Mesenchymal stem cell (in vitro differentiated cells and primary cell): ENCODE measurements at regions not wholly inside any gene's neighbourhood (a gene's known extent, or its start where the extent isn't known, plus 50 kb on each side); places are given as distances from the start of the nearest gene placed in this dataset.

Source experiments
- DNase-seq: peaks from one replicate; pipeline ENCODE4 v3.0.0-alpha.2; 2013
- H2AFZ ChIP-seq: one replicate; pipeline ENCODE4 v1.6.1; 2013; ENCODE audit warnings: low read depth, mild to moderate bottlenecking, control low read depth, inconsistent platforms, low read length, moderate library complexity
- H2AK5ac ChIP-seq: 2 replicates; pipeline ENCODE4 v1.6.1; 2013; ENCODE audit warnings: low read length, moderate library complexity, mild to moderate bottlenecking, inconsistent platforms; ENCODE audit not compliant: severe bottlenecking
- H2BK120ac ChIP-seq: one replicate; pipeline ENCODE4 v1.6.1; 2013; ENCODE audit warnings: low read depth, mild to moderate bottlenecking, inconsistent platforms, low read length, moderate library complexity
- H2BK12ac ChIP-seq, 2 experiments: one replicate each; pipeline ENCODE4 v1.6.1; 2013; ENCODE audit warnings: inconsistent platforms in 2 of 2, low read length in 2 of 2, mild to moderate bottlenecking in 2 of 2, moderate library complexity in 2 of 2, control low read depth in 1 of 2
- H2BK15ac ChIP-seq: one replicate; pipeline ENCODE4 v1.6.1; 2013; ENCODE audit warnings: mild to moderate bottlenecking, low read depth, inconsistent platforms; ENCODE audit not compliant: poor library complexity, severe bottlenecking
- H2BK5ac ChIP-seq: 2 replicates; pipeline ENCODE4 v1.6.1; 2013; ENCODE audit warnings: low read depth, mild to moderate bottlenecking, low read length, control low read depth, inconsistent platforms; ENCODE audit not compliant: poor library complexity, severe bottlenecking
- H3K14ac ChIP-seq, 2 experiments: one replicate each; pipeline ENCODE4 v1.6.1; 2013; ENCODE audit warnings: inconsistent platforms in 2 of 2, low read length in 2 of 2, control low read depth in 1 of 2, mild to moderate bottlenecking in 1 of 2, moderate library complexity in 1 of 2
- H3K18ac ChIP-seq, 2 experiments: one replicate each; pipeline ENCODE4 v1.6.1; 2013; ENCODE audit warnings: inconsistent platforms in 2 of 2, low read length in 2 of 2, control low read depth in 1 of 2, low read depth in 1 of 2, mild to moderate bottlenecking in 1 of 2
- H3K23ac ChIP-seq, 2 experiments: one replicate each; pipeline ENCODE4 v1.6.1; 2013; ENCODE audit warnings: inconsistent platforms in 2 of 2, low read length in 2 of 2, mild to moderate bottlenecking in 2 of 2, moderate library complexity in 2 of 2, control low read depth in 1 of 2
- H3K27ac ChIP-seq: 2 replicates; pipeline ENCODE4 v1.5.1; 2013; ENCODE audit warnings: mild to moderate bottlenecking, moderate library complexity, low read length, control low read depth, inconsistent platforms; ENCODE audit not compliant: poor library complexity, severe bottlenecking
- H3K27me3 ChIP-seq, 2 experiments: 2 replicates each; pipeline versions ENCODE4 v1.6.1 to v1.7.0; 2013; ENCODE audit warnings: low read length in 2 of 2, mild to moderate bottlenecking in 2 of 2, moderate library complexity in 2 of 2, control low read depth in 1 of 2, inconsistent platforms in 1 of 2; ENCODE audit not compliant: control insufficient read depth in 1 of 2, insufficient read depth in 1 of 2
- H3K36me3 ChIP-seq, 2 experiments: 2 replicates each; pipeline versions ENCODE4 v1.6.1 to v1.7.0; 2013; ENCODE audit warnings: low read length in 2 of 2, control low read depth in 1 of 2, inconsistent platforms in 1 of 2, low read depth in 1 of 2, mild to moderate bottlenecking in 1 of 2; ENCODE audit not compliant: insufficient read depth in 2 of 2, control insufficient read depth in 1 of 2
- H3K4ac ChIP-seq, 2 experiments: one replicate each; pipeline ENCODE4 v1.6.1; 2013; ENCODE audit warnings: inconsistent platforms in 2 of 2, low read length in 2 of 2, mild to moderate bottlenecking in 2 of 2, moderate library complexity in 2 of 2, control low read depth in 1 of 2, low read depth in 1 of 2
- H3K4me1 ChIP-seq: 2 replicates; pipeline ENCODE4 v1.6.1; 2013; ENCODE audit warnings: low read depth, low read length, control low read depth; ENCODE audit not compliant: control insufficient read depth, insufficient read depth
- H3K4me2 ChIP-seq: 2 replicates; pipeline ENCODE4 v1.6.1; 2013; ENCODE audit warnings: low read length, mild to moderate bottlenecking, inconsistent platforms; ENCODE audit not compliant: poor library complexity, severe bottlenecking
- H3K4me3 ChIP-seq, 2 experiments: 2 replicates each; pipeline versions ENCODE4 v1.5.1 to v1.7.0; 2013; ENCODE audit warnings: low read length in 2 of 2, mild to moderate bottlenecking in 2 of 2, control low read depth in 1 of 2, low read depth in 1 of 2; ENCODE audit not compliant: insufficient read depth in 1 of 2
- H3K79me1 ChIP-seq: replicated peaks from 2 replicates; pipeline ENCODE4 v1.6.1; 2013; ENCODE audit warnings: mild to moderate bottlenecking, control low read depth, low read length, inconsistent platforms; ENCODE audit not compliant: poor library complexity, severe bottlenecking
- H3K9ac ChIP-seq: 2 replicates; pipeline ENCODE4 v1.7.0; 2013; ENCODE audit warnings: mild to moderate bottlenecking, low read length, moderate library complexity
- H3K9me3 ChIP-seq: 2 replicates; pipeline ENCODE4 v1.7.0; 2013; ENCODE audit warnings: mild to moderate bottlenecking, low read length; ENCODE audit not compliant: control insufficient read depth
- H4K8ac ChIP-seq: one replicate; pipeline ENCODE4 v1.6.1; 2013; ENCODE audit warnings: inconsistent platforms, mild to moderate bottlenecking, low read length, moderate library complexity
- H4K91ac ChIP-seq: one replicate; pipeline ENCODE4 v1.6.1; 2013; ENCODE audit warnings: mild to moderate bottlenecking, low read length, inconsistent platforms
- WGBS: methylation state at CpG from one replicate; pipeline ENCODE4 v1.1.7; 2013; ENCODE audit warnings: mixed read lengths; 5-methylcytosine and 5-hydroxymethylcytosine counted together

GRCh38 chr2:236946871-236947270, 138.8 kb upstream of the COPS8 start:
- H3K27ac ChIP-seq: no peak overlapping the region
- H3K4me1 ChIP-seq: no peaks in the 10 kb centered on the region
- no peak overlapping the region for H2AFZ ChIP-seq

GRCh38 chr2:236947294-236947693, 138.4 kb upstream of the COPS8 start:
- peak; percentile 28 for DNase-seq
- Histone ChIP-seq H3K23ac (no peak overlapping the region), H3K27me3 (no peaks in the 10 kb centered on the region), H4K91ac (no peak overlapping the region), H2BK5ac (no peak overlapping the region), H3K79me1 (no peaks in the 10 kb centered on the region), H3K18ac (peak overlapping the region; percentile 67 to 69), H3K14ac (no peak overlapping the region), H2AK5ac (no peak overlapping the region), H2BK15ac (no peak overlapping the region), H2AFZ (no peak overlapping the region), H3K36me3 (no peaks in the 10 kb centered on the region), H2BK12ac (peak overlapping the region; percentile 8 to 90), H2BK120ac (peak overlapping the region; percentile 11), H3K9me3 (no peaks in the 10 kb centered on the region), H3K4me3 (no peak overlapping the region), H3K27ac (no peak overlapping the region), H3K9ac (peak overlapping the region; percentile 34), H3K4me1 (no peaks in the 10 kb centered on the region), H3K4me2 (no peak overlapping the region), H4K8ac (no peak overlapping the region), H3K4ac (peak overlapping the region; percentile 20 to 71)
- WGBS: 58% methylated on average over 3 of the region's 3 CpGs

More at GRCh38 chr2:236946871-236947270, 138.8 kb upstream of the COPS8 start:
- Histone ChIP-seq H2BK15ac (no peak overlapping the region), H3K4me3 (no peak overlapping the region), H4K8ac (peak overlapping the region; percentile 81), H2BK120ac (peak overlapping the region; percentile 8), H3K4ac (no peak overlapping the region), H2BK12ac (no peak overlapping the region), H4K91ac (no peak overlapping the region), H3K27me3 (no peaks in the 10 kb centered on the region), H3K79me1 (no peaks in the 10 kb centered on the region), H3K18ac (peak overlapping the region; percentile 67 to 69), H3K9ac (peak overlapping the region; percentile 34), H2BK5ac (no peak overlapping the region), H3K9me3 (no peaks in the 10 kb centered on the region), H3K14ac (no peak overlapping the region), H2AK5ac (no peak overlapping the region), H3K4me2 (no peak overlapping the region), H3K36me3 (no peaks in the 10 kb centered on the region), H3K23ac (no peak overlapping the region)
- 8% methylated on average over 3 of the region's 4 CpGs for WGBS
- peak; percentile 81 for DNase-seq

- DNase-seq: no peak
- Histone ChIP-seq H3K4me3 (no peak overlapping the region), H4K8ac (no peak overlapping the region), H2BK120ac (peak overlapping the region; percentile 22), H2AFZ (no peak overlapping the region), H3K4me2 (no peak overlapping the region), H3K27me3 (no peaks in the 10 kb centered on the region), H3K23ac (no peak overlapping the region), H2BK15ac (no peak overlapping the region), H3K27ac (no peak overlapping the region), H3K14ac (no peak overlapping the region), H3K9me3 (no peaks in the 10 kb centered on the region), H3K4ac (peak overlapping the region in 1 of 2 experiments; percentile 32), H3K79me1 (no peaks in the 10 kb centered on the region), H2BK5ac (no peak overlapping the region), H3K9ac (peak overlapping the region; percentile 34), H2AK5ac (no peak overlapping the region), H2BK12ac (peak overlapping the region; percentile 29 to 82), H3K18ac (peak overlapping the region in 1 of 2 experiments; percentile 23), H3K36me3 (no peaks in the 10 kb centered on the region), H3K4me1 (no peaks in the 10 kb centered on the region), H4K91ac (peak overlapping the region; percentile 60)
- 98% methylated on average over 9 of the region's 9 CpGs for WGBS
These were observed 137.8 kb upstream of the COPS8 start for GRCh38 chr2:236947896-236948295.

GRCh38 chr2:236949089-236949905, 136.4 kb upstream of the COPS8 start:
- no peak overlapping the region for H2AK5ac ChIP-seq
- peaks cover 0 to 3% of the 10 kb centered on the region in 2 experiments for H3K27me3 ChIP-seq
- no peak overlapping the region for H2BK5ac ChIP-seq
- no peak overlapping the region for H4K91ac ChIP-seq
- H3K18ac ChIP-seq: peak overlapping the region; percentile 22 to 74
- no peaks in the 10 kb centered on the region for H3K9me3 ChIP-seq
- H3K79me1 ChIP-seq: no peaks in the 10 kb centered on the region
- no peak overlapping the region for H2AFZ ChIP-seq
- no peak overlapping the region for H3K9ac ChIP-seq
- H3K4me1 ChIP-seq: no peaks in the 10 kb centered on the region
- H3K4me2 ChIP-seq: no peak overlapping the region
- H2BK120ac ChIP-seq: no peak overlapping the region
- 91% methylated on average over 19 of the region's 20 CpGs for WGBS
- H3K4me3 ChIP-seq: no peak overlapping the region
- H3K4ac ChIP-seq: peak overlapping the region in 1 of 2 experiments; percentile 13
- no peak for DNase-seq
- H3K23ac ChIP-seq: no peak overlapping the region
- no peak overlapping the region for H3K27ac ChIP-seq
- H2BK12ac ChIP-seq: peak overlapping the region in 1 of 2 experiments; percentile 7
- H4K8ac ChIP-seq: no peak overlapping the region
- no peak overlapping the region for H3K14ac ChIP-seq
- peak overlapping the region; percentile 78 for H2BK15ac ChIP-seq
- no peaks in the 10 kb centered on the region for H3K36me3 ChIP-seq
